ENCODE measurements at regions not wholly inside any gene's neighbourhood (a gene's known extent, or its start where the extent isn't known, plus 50 kb on each side); places are given as distances from the start of the nearest gene placed in this dataset.
"Not testable (repeated sequence)": the region's sequence is repeated elsewhere in the genome, so short reads cannot be mapped to it uniquely, and the experiment has no call there.

DNA sequence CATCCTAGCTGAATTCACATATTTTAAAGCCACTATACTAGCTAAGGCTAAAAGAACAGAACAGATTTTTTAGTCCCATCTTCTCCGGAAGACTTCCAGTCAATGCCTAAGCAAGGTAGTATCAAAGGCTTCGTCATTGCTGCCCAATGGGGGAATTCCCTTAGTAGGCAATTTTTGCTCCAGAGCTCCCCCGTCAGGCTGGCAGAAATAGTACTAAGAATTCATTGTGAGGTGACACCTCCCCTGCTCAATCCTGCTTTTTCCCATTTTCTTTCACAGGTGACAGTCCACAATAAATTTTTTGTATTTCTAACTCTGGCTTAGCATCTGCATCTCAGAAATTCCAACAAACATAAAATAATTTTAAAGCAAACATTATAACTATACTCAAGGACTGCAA lies 52.8 kb upstream of the SRSF6 start:
- H3K9me3 ChIP-seq = peaks cover 0 to 11% (median 0%) of the 10 kb centered on the region in 3 donors
- H3K4me3 ChIP-seq = no peak overlapping the region
- intact Hi-C loops (cut with DNase I; ENCODE audit: low total_unique reads) = no loop called here
- DNase-seq = no peak
- TF ChIP-seq, protein P1, sequence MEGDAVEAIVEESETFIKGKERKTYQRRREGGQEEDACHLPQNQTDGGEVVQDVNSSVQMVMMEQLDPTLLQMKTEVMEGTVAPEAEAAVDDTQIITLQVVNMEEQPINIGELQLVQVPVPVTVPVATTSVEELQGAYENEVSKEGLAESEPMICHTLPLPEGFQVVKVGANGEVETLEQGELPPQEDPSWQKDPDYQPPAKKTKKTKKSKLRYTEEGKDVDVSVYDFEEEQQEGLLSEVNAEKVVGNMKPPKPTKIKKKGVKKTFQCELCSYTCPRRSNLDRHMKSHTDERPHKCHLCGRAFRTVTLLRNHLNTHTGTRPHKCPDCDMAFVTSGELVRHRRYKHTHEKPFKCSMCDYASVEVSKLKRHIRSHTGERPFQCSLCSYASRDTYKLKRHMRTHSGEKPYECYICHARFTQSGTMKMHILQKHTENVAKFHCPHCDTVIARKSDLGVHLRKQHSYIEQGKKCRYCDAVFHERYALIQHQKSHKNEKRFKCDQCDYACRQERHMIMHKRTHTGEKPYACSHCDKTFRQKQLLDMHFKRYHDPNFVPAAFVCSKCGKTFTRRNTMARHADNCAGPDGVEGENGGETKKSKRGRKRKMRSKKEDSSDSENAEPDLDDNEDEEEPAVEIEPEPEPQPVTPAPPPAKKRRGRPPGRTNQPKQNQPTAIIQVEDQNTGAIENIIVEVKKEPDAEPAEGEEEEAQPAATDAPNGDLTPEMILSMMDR (IDR thresholded peaks at IDR 0.05) = no peak
- no peak overlapping the region for H3K27ac ChIP-seq
- H3K27me3 ChIP-seq = no peaks in the 10 kb centered on the region
- H3K4me1 ChIP-seq = no peaks in the 10 kb centered on the region
- H3K36me3 ChIP-seq = no peaks in the 10 kb centered on the region

DNA sequence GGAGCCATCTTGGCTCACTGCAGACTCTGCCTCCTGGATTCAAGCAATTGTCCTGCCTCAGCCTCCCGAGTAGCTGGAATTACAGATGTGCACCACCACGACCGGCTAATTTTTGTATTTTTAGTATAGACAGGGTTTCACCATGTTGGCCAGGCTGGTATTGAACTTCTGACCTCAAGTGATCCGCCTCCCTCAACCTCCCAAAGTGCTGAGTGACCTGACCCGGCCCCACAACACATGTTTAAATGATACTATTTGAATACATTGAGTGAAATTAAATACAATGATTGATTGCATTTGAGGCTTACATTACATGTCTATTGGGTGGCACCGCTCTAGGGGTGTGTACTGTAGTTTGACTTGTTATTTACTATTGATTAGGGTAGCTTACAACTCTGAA lies 56.8 kb upstream of the SRSF6 start:
- H3K36me3 ChIP-seq; H3K4me3 ChIP-seq; H3K27ac ChIP-seq; H3K27me3 ChIP-seq; H3K4me1 ChIP-seq; intact Hi-C loops (cut with DNase I; ENCODE audit: low total_unique reads); DNase-seq; H3K9me3 ChIP-seq: not testable (repeated sequence)

DNA sequence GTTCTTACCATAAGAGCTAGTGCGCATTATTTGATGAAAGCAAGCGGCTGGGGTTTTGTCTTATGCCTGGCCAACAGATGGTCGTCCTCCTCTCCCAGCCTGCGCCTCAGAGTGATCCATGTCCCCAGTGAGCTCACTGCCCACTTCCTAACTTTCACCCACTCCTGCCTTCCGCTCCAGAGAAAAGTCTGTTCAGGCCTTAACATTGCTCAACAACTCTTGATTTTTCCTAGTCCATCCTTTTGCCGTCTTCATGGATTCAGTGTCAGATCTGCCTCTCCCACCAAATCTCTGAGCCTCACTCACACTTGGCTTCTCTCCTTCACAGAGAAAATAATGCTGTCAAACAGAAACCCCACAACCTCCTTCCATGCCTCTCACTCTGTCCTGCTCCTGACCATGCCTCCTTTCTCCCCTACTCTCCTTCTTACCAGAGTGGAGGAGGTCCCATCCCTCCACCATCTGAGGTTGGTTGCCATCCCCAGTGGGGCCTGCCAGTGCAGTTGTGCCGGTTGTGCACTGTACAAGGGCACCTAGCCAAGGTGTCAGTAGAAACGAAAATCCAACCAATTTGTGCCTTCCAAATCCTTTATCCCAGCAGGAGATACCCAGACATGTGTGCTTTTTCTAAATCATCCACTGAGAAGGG lies 58.9 kb upstream of the SRSF6 start:
- Histone ChIP-seq H3K27ac (no peak overlapping the region), H3K4me3 (no peak overlapping the region), H3K36me3 (no peaks in the 10 kb centered on the region), H3K4me1 (no peaks in the 10 kb centered on the region), H3K27me3 (no peaks in the 10 kb centered on the region), H3K9me3 (no peaks in the 10 kb centered on the region)
- TF ChIP-seq, protein P1 (IDR thresholded peaks at IDR 0.05) = no peak
- intact Hi-C loops (cut with DNase I; ENCODE audit: low total_unique reads) = no loop called here
- DNase-seq = no peak

DNA sequence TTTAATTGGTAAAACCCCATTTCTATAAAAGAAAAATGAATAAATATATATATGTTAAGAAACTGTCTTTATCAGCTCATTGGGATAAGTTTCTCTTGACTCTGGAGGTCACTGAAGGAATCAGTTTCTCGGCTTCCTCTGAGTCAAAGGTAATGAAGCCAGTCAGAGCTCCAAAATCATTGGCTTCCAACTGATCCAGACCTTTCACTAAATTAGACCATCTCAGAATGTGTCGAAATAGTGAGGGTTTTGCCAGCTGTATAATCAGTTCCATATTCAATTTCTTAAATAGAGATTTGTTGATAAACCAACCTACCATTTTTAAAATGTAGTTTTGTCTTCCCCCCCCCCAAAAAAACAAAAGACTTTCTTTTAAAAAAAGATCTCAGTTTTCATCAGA lies 60.5 kb upstream of the SRSF6 start:
- no peak for DNase-seq

DNA sequence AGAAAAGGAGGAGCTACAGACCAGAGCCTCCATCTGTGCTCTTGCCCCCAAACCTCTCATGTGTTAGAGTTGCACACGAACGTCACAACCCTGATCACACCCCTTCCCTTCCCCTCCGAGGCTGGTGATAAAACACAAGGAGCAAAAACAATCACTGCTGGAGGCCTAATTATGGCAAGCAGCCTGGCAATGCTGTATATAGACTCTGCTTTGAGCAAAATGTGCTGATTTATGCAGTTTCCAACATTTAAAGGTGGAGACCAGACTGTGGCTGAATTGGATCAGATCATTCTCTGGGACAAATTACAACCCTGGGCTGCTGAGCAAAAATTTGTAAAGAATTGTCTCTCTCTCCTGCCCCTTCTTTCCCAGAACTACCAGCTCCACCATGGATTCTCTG lies 64.6 kb upstream of the SRSF6 start:
- Histone ChIP-seq H3K27ac (no peak overlapping the region), H3K4me3 (no peak overlapping the region), H3K9me3 (no peaks in the 10 kb centered on the region), H3K36me3 (no peaks in the 10 kb centered on the region), H3K4me1 (no peaks in the 10 kb centered on the region), H3K27me3 (peaks cover 0 to 13% of the 10 kb centered on the region in 2 donors)
- intact Hi-C loops (cut with DNase I; ENCODE audit: low total_unique reads) = no loop called here
- TF ChIP-seq, protein P1 (IDR thresholded peaks at IDR 0.05) = no peak
- no peak for DNase-seq

More for the DNA sequence above, 60.5 kb upstream of the SRSF6 start:
- Histone ChIP-seq H3K4me1 (no peaks in the 10 kb centered on the region), H3K36me3 (no peaks in the 10 kb centered on the region), H3K27me3 (peaks cover 0 to 9% of the 10 kb centered on the region in 2 donors), H3K9me3 (no peaks in the 10 kb centered on the region), H3K4me3 (no peak overlapping the region), H3K27ac (no peak overlapping the region)
- TF ChIP-seq, protein P1 (IDR thresholded peaks at IDR 0.05) = no peak
- intact Hi-C loops (cut with DNase I; ENCODE audit: low total_unique reads) = no loop called here

DNA sequence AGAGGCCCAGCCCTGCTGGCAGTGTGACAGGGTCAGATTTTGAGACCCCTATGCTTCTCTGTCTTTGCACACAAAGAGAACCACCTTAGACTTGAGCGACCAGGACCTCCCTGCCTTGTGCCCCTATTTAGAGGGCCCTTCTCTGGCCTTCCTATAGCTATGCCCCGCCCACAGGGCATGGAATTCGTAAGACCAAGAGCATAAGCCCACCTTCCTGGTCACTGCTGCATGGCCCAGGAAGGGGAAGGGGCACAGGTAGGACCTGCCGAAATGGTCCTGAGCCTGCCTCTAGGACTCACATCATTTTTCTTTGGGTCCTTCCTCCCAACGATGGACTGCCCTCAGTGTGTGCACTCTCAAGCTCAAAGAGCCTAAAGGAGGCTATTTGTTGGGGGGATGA lies 65.1 kb upstream of the SRSF6 start:
- DNase-seq = no peak
- TF ChIP-seq, protein P1 (IDR thresholded peaks at IDR 0.05) = no peak
- peaks cover 0 to 13% of the 10 kb centered on the region in 2 donors for H3K27me3 ChIP-seq
- intact Hi-C loops (cut with DNase I; ENCODE audit: low total_unique reads) = no loop called here
- no peak overlapping the region for H3K4me3 ChIP-seq
- no peaks in the 10 kb centered on the region for H3K9me3 ChIP-seq
- no peaks in the 10 kb centered on the region for H3K36me3 ChIP-seq
- no peaks in the 10 kb centered on the region for H3K4me1 ChIP-seq
- no peak overlapping the region for H3K27ac ChIP-seq
